ENCODE measurements at regions not wholly inside any gene's neighbourhood (a gene's known extent, or its start where the extent isn't known, plus 50 kb on each side); places are given as distances from the start of the nearest gene placed in this dataset.
"Not testable (repeated sequence)": the region's sequence is repeated elsewhere in the genome, so short reads cannot be mapped to it uniquely, and the experiment has no call there.

- FAIRE-seq = no peak
These were observed 129.5 kb downstream of the PCDH10 start for GRCh38 chr4:133278591-133278990.

GRCh38 chr4:133277940-133278339 is 128.8 kb downstream of the PCDH10 start:
- FAIRE-seq = not testable (repeated sequence)

- no peak for FAIRE-seq
These were observed 126.2 kb downstream of the PCDH10 start for GRCh38 chr4:133275246-133275645.

GRCh38 chr4:133273401-133273800 is 124.3 kb downstream of the PCDH10 start:
- FAIRE-seq = no peak

- FAIRE-seq = no peak
These were observed 121.0 kb downstream of the PCDH10 start for GRCh38 chr4:133270021-133270570.

GRCh38 chr4:133268205-133268604 is 119.1 kb downstream of the PCDH10 start:
- FAIRE-seq = no peak

GRCh38 chr4:133267506-133267905 is 118.4 kb downstream of the PCDH10 start:
- not testable (repeated sequence) for FAIRE-seq

- FAIRE-seq = not testable (repeated sequence)
These were observed 117.9 kb downstream of the PCDH10 start for GRCh38 chr4:133266966-133267365.

GRCh38 chr4:133264251-133264650 is 115.2 kb downstream of the PCDH10 start:
- FAIRE-seq = not testable (repeated sequence)

- no peak for FAIRE-seq
These were observed 114.0 kb downstream of the PCDH10 start for GRCh38 chr4:133263104-133263503.

DNA sequence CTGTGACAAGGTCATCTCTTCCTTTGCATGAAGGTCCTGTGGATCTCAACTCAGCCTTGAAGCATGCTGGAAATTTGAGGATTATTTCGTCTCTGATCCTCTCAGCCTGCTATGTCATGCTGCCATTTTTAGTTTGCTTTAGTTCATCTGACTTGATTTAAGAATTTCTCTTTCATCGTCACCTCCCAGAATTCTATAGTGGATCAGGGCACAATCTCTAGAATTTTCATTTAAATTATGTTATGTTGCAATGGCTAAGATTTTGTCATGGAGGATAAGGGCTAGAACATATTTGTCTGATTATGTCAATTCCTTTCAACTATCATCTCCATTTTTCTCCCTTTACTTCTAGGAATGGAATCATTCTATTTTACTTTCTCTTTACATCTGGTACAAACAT is 98.8 kb downstream of the PCDH10 start:
- FAIRE-seq = no peak

DNA sequence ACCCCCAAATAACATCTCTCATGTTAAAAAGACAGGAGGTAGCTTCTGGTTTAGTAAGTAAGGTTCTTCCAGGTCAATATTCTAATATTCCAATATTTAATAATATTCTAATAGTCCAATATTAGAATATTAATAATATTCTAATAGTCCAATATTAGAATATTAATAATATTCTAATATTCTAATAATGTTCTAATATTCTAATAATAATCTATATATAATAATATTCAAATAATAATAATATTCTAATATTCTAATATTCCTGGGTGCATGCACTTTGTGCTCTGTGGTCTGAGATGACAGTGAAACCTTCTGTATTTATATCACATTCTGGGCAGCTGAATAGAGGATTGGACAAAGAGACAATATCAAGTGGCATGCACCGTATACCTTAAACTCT is 96.1 kb downstream of the PCDH10 start:
- peak; percentile 68 for FAIRE-seq

All from A204.1 (cell line).